ENCODE measurements at regions not wholly inside any gene's neighbourhood (a gene's known extent, or its start where the extent isn't known, plus 50 kb on each side); places are given as distances from the start of the nearest gene placed in this dataset.
"Not testable (repeated sequence)": the region's sequence is repeated elsewhere in the genome, so short reads cannot be mapped to it uniquely, and the experiment has no call there.

DNA sequence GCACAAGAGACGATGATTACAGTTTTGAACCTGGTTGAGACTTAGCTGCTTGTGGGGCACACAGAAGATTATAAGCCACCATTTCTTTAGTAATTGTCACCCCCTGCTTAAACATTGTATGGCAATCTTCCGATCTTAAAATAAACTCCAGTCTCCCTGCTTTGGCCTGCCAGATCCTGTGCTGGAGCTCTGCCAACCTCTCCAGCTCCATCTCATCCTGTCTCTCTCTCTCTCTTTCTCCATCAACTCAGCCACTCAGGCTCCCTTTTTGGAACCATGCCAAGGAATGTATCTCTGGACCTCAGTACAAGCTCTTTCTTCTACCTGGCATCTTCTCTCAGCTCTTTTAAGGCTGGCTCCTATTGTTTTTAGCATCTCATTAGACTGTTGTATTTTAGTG lies 1053.2 kb downstream of the REEP3 start:
- Histone ChIP-seq H3K4me3 (ENCODE audit: low read depth, low read length) (no peak overlapping the region), H3K36me3 (ENCODE audit: control insufficient read depth, insufficient read depth, low read length) (no peaks in the 10 kb centered on the region), H3K27me3 (ENCODE audit: control insufficient read depth, insufficient read depth, low read length) (no peaks in the 10 kb centered on the region)
- TF ChIP-seq, protein P1, sequence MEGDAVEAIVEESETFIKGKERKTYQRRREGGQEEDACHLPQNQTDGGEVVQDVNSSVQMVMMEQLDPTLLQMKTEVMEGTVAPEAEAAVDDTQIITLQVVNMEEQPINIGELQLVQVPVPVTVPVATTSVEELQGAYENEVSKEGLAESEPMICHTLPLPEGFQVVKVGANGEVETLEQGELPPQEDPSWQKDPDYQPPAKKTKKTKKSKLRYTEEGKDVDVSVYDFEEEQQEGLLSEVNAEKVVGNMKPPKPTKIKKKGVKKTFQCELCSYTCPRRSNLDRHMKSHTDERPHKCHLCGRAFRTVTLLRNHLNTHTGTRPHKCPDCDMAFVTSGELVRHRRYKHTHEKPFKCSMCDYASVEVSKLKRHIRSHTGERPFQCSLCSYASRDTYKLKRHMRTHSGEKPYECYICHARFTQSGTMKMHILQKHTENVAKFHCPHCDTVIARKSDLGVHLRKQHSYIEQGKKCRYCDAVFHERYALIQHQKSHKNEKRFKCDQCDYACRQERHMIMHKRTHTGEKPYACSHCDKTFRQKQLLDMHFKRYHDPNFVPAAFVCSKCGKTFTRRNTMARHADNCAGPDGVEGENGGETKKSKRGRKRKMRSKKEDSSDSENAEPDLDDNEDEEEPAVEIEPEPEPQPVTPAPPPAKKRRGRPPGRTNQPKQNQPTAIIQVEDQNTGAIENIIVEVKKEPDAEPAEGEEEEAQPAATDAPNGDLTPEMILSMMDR (IDR thresholded peaks at IDR 0.05; ENCODE audit: insufficient read depth, low read length, poor library complexity, severe bottlenecking) = no peak
- DNase-seq (ENCODE audit: low read depth) = no peak

DNA sequence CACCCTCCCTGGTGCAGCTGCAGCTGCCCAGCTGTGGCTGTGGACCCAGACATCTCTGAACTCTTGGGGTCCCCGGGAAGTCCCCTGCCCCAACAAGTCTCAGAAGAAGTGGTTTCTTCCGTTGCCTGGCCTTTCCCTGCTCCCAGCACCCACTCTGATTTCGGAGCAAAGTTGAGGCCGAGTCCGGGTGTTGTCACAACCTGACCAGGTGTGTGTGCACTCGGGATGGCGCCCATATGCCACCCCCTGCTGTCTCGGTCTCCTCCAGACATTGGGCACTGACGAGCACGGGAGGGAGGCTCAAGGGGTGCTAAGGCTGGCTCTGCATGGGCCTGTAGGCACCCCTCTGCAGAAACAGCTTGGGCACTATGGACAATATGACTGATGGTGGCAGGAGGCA lies 1055.3 kb downstream of the REEP3 start:
- H3K27me3 ChIP-seq (ENCODE audit: control insufficient read depth, insufficient read depth, low read length) = no peaks in the 10 kb centered on the region
- no peaks in the 10 kb centered on the region for H3K36me3 ChIP-seq (ENCODE audit: control insufficient read depth, insufficient read depth, low read length)
- no peak for DNase-seq (ENCODE audit: low read depth)
- H3K4me3 ChIP-seq (ENCODE audit: low read depth, low read length) = no peak overlapping the region
- TF ChIP-seq, protein P1 (IDR thresholded peaks at IDR 0.05; ENCODE audit: insufficient read depth, low read length, poor library complexity, severe bottlenecking) = no peak

DNA sequence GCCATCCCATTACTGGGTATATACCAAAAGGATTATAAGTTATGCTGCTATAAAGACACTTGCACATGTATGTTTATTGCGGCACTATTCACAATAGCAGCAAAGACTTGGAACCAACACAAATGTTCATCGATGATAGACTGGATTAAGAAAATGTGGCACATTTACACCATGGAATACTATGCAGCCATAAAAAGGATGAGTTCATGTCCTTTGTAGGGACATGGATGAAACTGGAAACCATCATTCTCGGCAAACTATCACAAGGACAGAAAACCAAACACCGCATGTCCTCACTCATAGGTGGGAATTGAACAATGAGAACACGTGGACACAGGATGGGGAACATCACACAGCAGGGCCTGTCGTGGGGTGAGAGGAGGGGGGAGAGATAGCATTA lies 1057.6 kb downstream of the REEP3 start:
- H3K4me3 ChIP-seq (ENCODE audit: low read depth, low read length); DNase-seq (ENCODE audit: low read depth); H3K27me3 ChIP-seq (ENCODE audit: control insufficient read depth, insufficient read depth, low read length); H3K36me3 ChIP-seq (ENCODE audit: control insufficient read depth, insufficient read depth, low read length): not testable (repeated sequence)

DNA sequence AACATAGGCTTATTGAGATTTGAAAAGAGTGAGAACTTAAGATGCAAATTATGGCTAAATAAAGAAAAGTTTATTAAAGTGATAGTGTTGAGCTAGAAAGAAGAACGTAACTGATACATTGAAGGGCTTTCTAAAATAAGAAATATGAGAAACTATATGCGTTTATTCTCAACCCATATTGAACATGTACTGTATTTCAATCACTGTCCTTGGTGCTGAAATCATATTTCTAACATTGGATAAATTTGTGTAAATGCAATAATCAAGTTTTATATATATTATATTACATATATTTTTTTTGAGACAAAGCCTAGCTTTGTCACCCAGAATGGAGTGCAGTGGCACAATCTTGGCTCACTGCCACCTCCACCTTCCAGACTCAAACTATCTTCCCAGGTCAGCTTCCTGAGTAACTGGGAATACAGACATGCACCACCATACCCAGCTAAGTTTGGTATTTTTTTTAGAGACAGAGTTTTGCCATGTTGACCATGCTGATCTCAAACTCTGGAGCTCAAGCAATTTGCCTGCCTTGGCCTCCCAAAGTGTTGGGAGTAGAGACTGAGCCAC lies 1065.8 kb downstream of the REEP3 start:
- Histone ChIP-seq H3K36me3 (ENCODE audit: control insufficient read depth, insufficient read depth, low read length) (no peaks in the 10 kb centered on the region), H3K27me3 (ENCODE audit: control insufficient read depth, insufficient read depth, low read length) (no peaks in the 10 kb centered on the region), H3K4me3 (ENCODE audit: low read depth, low read length) (no peak overlapping the region)
- TF ChIP-seq, protein P1 (IDR thresholded peaks at IDR 0.05; ENCODE audit: insufficient read depth, low read length, poor library complexity, severe bottlenecking) = no peak
- DNase-seq (ENCODE audit: low read depth) = no peak

DNA sequence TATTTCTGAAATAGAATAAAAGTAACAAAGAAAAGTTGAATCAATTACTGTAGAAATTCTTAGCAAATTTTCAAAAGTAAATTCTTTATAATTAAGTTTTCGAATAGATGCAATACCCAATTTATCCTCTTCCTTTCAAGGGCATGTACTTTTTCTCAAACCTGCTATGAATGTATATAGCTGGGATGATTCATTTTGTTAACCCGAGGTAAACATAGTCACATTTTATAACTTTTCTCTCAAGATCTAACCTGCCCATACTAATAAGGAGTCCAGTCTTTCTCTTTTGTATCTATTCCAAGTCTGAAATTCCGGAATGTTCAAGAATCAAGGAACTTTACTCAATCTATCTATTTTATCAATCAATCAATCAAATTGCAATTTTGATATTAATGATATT lies 1072.9 kb downstream of the REEP3 start:
- TF ChIP-seq, protein P1 (IDR thresholded peaks at IDR 0.05; ENCODE audit: insufficient read depth, low read length, poor library complexity, severe bottlenecking) = no peak
- Histone ChIP-seq H3K36me3 (ENCODE audit: control insufficient read depth, insufficient read depth, low read length) (no peaks in the 10 kb centered on the region), H3K27me3 (ENCODE audit: control insufficient read depth, insufficient read depth, low read length) (no peaks in the 10 kb centered on the region), H3K4me3 (ENCODE audit: low read depth, low read length) (no peak overlapping the region)
- DNase-seq (ENCODE audit: low read depth) = no peak

DNA sequence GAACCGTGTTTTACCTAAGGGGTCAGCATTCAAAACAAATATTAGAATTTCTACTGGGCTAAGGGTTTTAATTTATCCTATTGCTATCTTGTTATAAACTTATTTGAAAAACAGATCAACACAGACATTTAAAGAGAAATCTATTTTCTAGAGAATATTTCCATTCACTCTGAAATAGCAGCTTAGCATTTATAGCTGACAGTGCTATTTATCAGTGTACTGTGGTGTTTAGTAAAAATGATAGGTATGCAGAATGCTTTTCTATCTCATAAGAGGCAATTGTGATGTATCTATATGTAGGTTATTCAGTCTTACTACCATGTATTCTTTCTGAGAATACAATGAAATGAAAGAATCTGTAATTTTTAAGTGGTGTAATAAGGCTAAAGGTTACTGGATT lies 1077.4 kb downstream of the REEP3 start:
- Histone ChIP-seq H3K4me3 (ENCODE audit: low read depth, low read length) (no peak overlapping the region), H3K27me3 (ENCODE audit: control insufficient read depth, insufficient read depth, low read length) (no peaks in the 10 kb centered on the region), H3K36me3 (ENCODE audit: control insufficient read depth, insufficient read depth, low read length) (no peaks in the 10 kb centered on the region)
- TF ChIP-seq, protein P1 (IDR thresholded peaks at IDR 0.05; ENCODE audit: insufficient read depth, low read length, poor library complexity, severe bottlenecking) = no peak
- no peak for DNase-seq (ENCODE audit: low read depth)

All from kidney epithelial cell (primary cell).